HEK293T (cell line): ENCODE measurements at regions not wholly inside any gene's neighbourhood (a gene's known extent, or its start where the extent isn't known, plus 50 kb on each side); places are given as distances from the start of the nearest gene placed in this dataset.

ENCODE experiments used
- CTCF ChIA-PET: fragments of 350-600 bp; formaldehyde crosslinking; extraction: SDS; loops from one replicate; lab custom pipeline; 2021; ENCODE audit warnings: antibody characterized with exemption, inconsistent platforms; lab: Yijun Ruan, JAX
- POLR2A ChIA-PET: fragments of 350-600 bp; formaldehyde crosslinking; extraction: SDS; loops from one replicate; lab custom pipeline; 2020; ENCODE audit warnings: antibody characterized with exemption, inconsistent platforms; lab: Yijun Ruan, JAX
- DNase-seq: peaks from one replicate; pipeline ENCODE4 v3.0.0; 2012; ENCODE audit warnings: mixed read lengths; ENCODE audit errors: extremely low spot score
- ARNT ChIP-seq: fragments of 450-650 bp; IDR thresholded peaks from 2 replicates; pipeline ENCODE4 v1.6.1; 2017; ENCODE audit warnings: mild to moderate bottlenecking
- BHLHE40 ChIP-seq: fragments of 450-650 bp; IDR thresholded peaks from 2 replicates; pipeline ENCODE4 v1.6.1; 2016; ENCODE audit warnings: mild to moderate bottlenecking, moderate library complexity, borderline replicate concordance
- CTBP1 ChIP-seq: fragments of 450-650 bp; IDR thresholded peaks from 2 replicates; pipeline ENCODE4 v1.6.1; 2016; ENCODE audit warnings: borderline replicate concordance
- ELF4 ChIP-seq: fragments of 450-650 bp; IDR thresholded peaks from 2 replicates; pipeline ENCODE4 v1.6.1; 2017; ENCODE audit warnings: antibody characterized with exemption
- FOXA1 ChIP-seq: fragments of 450-650 bp; IDR thresholded peaks from 2 replicates; pipeline ENCODE4 v1.6.1; 2016; ENCODE audit warnings: mild to moderate bottlenecking
- FOXK2 ChIP-seq: fragments of 450-650 bp; IDR thresholded peaks from 2 replicates; pipeline ENCODE4 v1.6.1; 2016; ENCODE audit warnings: mild to moderate bottlenecking
- FOXM1 ChIP-seq: fragments of 450-650 bp; IDR thresholded peaks from 2 replicates; pipeline ENCODE4 v1.6.1; 2017; ENCODE audit warnings: mild to moderate bottlenecking, borderline replicate concordance
- HDGF ChIP-seq: fragments of 450-650 bp; IDR thresholded peaks from 2 replicates; pipeline ENCODE4 v1.6.1; 2017; ENCODE audit warnings: antibody characterized with exemption, borderline replicate concordance
- L3MBTL2 ChIP-seq: fragments of 450-650 bp; conservative IDR thresholded peaks from 2 replicates; pipeline ENCODE4 v1.6.1; 2016; ENCODE audit warnings: mild to moderate bottlenecking
- LEF1 ChIP-seq: fragments of 450-650 bp; IDR thresholded peaks from 2 replicates; pipeline ENCODE4 v1.6.1; 2017; ENCODE audit warnings: mild to moderate bottlenecking, borderline replicate concordance
- NFRKB ChIP-seq: fragments of 450-650 bp; IDR thresholded peaks from 2 replicates; pipeline ENCODE4 v1.6.1; 2016; ENCODE audit warnings: mild to moderate bottlenecking, moderate library complexity
- PKNOX1 ChIP-seq: fragments of 450-650 bp; IDR thresholded peaks from 2 replicates; pipeline ENCODE4 v1.6.1; 2016
- SP1 ChIP-seq: fragments of 450-650 bp; IDR thresholded peaks from 2 replicates; pipeline ENCODE4 v1.6.1; 2017
- SUZ12 ChIP-seq: fragments of 450-650 bp; IDR thresholded peaks from 2 replicates; pipeline ENCODE4 v1.6.1; 2016; ENCODE audit warnings: mild to moderate bottlenecking
- TARDBP ChIP-seq: fragments of 450-650 bp; IDR thresholded peaks from 2 replicates; pipeline ENCODE4 v1.6.1; 2016
- ZNF384 ChIP-seq: fragments of 450-650 bp; IDR thresholded peaks from 2 replicates; pipeline ENCODE4 v1.6.1; 2016

GRCh38 chr1:80113168-80114038, 1106.9 kb upstream of the ADGRL4 start:
- no peak for DNase-seq
- TF ChIP-seq FOXA1 (no peak), CTBP1 (no peak), ARNT (no peak), BHLHE40 (no peak), ELF4 (no peak), LEF1 (no peak), SUZ12 (no peak), FOXK2 (no peak), SP1 (no peak), TARDBP (no peak)
- ChIA-PET CTCF (no interaction called here), POLR2A (no interaction called here)

GRCh38 chr1:80101159-80101558, 1094.6 kb upstream of the ADGRL4 start:
- ChIA-PET CTCF (no interaction called here), POLR2A (no interaction called here)
- no peak for DNase-seq
- TF ChIP-seq FOXK2 (no peak), SUZ12 (no peak), BHLHE40 (no peak), LEF1 (no peak), NFRKB (no peak), L3MBTL2 (no peak), ELF4 (no peak), SP1 (no peak), CTBP1 (no peak), ARNT (no peak), PKNOX1 (no peak), ZNF384 (no peak), FOXA1 (no peak), TARDBP (no peak), FOXM1 (no peak), HDGF (no peak)

GRCh38 chr1:80099713-80100112, 1093.2 kb upstream of the ADGRL4 start:
- CTCF ChIA-PET = no interaction called here
- DNase-seq = no peak
- no peak for TF ChIP-seq LEF1
- POLR2A ChIA-PET = no interaction called here

- no peak for TF ChIP-seq FOXK2
- DNase-seq = no peak
- POLR2A ChIA-PET = no interaction called here
- CTCF ChIA-PET = no interaction called here
Observed at GRCh38 chr1:80085067-80085466, 1078.5 kb upstream of the ADGRL4 start.

GRCh38 chr1:80083892-80084291, 1077.4 kb upstream of the ADGRL4 start:
- ChIA-PET CTCF (interaction anchor here (0.7 kb wide), 1 partner anchor 1836 kb away, joined by 3 read pairs; no protein-coding TSS in a partner anchor), POLR2A (no interaction called here)
- TF ChIP-seq FOXM1 = no peak
- no peak for TF ChIP-seq HDGF
- TF ChIP-seq BHLHE40 = no peak
- no peak for TF ChIP-seq CTBP1
- no peak for TF ChIP-seq TARDBP
- TF ChIP-seq SUZ12 = no peak
- no peak for TF ChIP-seq FOXK2
- DNase-seq = no peak

- TF ChIP-seq SUZ12 (no peak), L3MBTL2 (no peak), FOXK2 (no peak), TARDBP (no peak), ZNF384 (no peak), ARNT (no peak), FOXA1 (no peak), NFRKB (no peak), BHLHE40 (no peak), SP1 (no peak), HDGF (no peak), LEF1 (no peak), PKNOX1 (no peak), FOXM1 (no peak)
- CTCF ChIA-PET = no interaction called here
- POLR2A ChIA-PET = no interaction called here
- DNase-seq = no peak
Observed at GRCh38 chr1:80076469-80076868, 1069.9 kb upstream of the ADGRL4 start.

- DNase-seq = no peak
- CTCF ChIA-PET = no interaction called here
- POLR2A ChIA-PET = no interaction called here
Observed at GRCh38 chr1:80075351-80075750, 1068.8 kb upstream of the ADGRL4 start.

GRCh38 chr1:80072563-80072962, 1066.0 kb upstream of the ADGRL4 start:
- TF ChIP-seq PKNOX1 (no peak), FOXK2 (no peak), L3MBTL2 (no peak), FOXA1 (no peak), HDGF (no peak), SP1 (no peak), FOXM1 (no peak), SUZ12 (no peak), LEF1 (no peak), ELF4 (no peak), ZNF384 (no peak), BHLHE40 (no peak), TARDBP (no peak), ARNT (no peak), CTBP1 (no peak), NFRKB (no peak)
- POLR2A ChIA-PET = interaction anchor here (0.6 kb wide), 1 partner anchor 502 kb away, joined by 3 read pairs; no protein-coding TSS in a partner anchor
- CTCF ChIA-PET = interaction anchor here (0.6 kb wide), 1 partner anchor 862 kb away, joined by 6 read pairs; no protein-coding TSS in a partner anchor
- no peak for DNase-seq

More at GRCh38 chr1:80075351-80075750, 1068.8 kb upstream of the ADGRL4 start:
- no peak for TF ChIP-seq FOXA1
